ENCODE measurements at regions not wholly inside any gene's neighbourhood (a gene's known extent, or its start where the extent isn't known, plus 50 kb on each side); places are given as distances from the start of the nearest gene placed in this dataset.

DNA sequence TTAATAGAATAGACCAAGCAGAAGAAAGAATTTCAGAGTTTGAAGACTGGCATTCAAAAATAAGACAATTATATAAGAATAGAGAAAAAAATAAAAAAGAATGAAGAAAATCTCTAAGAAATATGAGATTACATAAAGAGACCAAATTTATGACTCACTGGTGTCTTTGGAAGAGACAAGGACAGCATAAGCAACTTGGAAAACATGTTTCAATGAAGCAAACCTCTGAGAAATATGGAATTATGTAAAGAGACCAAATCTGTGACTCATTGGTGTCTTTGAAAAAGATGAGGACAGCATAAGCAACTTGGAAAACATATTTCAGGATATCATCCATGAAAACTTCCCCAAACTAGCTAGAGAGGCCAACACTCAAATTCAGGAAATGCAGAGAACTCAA lies 60.4 kb upstream of the LYPLAL1 start (continued):
- TF ChIP-seq, protein P1, sequence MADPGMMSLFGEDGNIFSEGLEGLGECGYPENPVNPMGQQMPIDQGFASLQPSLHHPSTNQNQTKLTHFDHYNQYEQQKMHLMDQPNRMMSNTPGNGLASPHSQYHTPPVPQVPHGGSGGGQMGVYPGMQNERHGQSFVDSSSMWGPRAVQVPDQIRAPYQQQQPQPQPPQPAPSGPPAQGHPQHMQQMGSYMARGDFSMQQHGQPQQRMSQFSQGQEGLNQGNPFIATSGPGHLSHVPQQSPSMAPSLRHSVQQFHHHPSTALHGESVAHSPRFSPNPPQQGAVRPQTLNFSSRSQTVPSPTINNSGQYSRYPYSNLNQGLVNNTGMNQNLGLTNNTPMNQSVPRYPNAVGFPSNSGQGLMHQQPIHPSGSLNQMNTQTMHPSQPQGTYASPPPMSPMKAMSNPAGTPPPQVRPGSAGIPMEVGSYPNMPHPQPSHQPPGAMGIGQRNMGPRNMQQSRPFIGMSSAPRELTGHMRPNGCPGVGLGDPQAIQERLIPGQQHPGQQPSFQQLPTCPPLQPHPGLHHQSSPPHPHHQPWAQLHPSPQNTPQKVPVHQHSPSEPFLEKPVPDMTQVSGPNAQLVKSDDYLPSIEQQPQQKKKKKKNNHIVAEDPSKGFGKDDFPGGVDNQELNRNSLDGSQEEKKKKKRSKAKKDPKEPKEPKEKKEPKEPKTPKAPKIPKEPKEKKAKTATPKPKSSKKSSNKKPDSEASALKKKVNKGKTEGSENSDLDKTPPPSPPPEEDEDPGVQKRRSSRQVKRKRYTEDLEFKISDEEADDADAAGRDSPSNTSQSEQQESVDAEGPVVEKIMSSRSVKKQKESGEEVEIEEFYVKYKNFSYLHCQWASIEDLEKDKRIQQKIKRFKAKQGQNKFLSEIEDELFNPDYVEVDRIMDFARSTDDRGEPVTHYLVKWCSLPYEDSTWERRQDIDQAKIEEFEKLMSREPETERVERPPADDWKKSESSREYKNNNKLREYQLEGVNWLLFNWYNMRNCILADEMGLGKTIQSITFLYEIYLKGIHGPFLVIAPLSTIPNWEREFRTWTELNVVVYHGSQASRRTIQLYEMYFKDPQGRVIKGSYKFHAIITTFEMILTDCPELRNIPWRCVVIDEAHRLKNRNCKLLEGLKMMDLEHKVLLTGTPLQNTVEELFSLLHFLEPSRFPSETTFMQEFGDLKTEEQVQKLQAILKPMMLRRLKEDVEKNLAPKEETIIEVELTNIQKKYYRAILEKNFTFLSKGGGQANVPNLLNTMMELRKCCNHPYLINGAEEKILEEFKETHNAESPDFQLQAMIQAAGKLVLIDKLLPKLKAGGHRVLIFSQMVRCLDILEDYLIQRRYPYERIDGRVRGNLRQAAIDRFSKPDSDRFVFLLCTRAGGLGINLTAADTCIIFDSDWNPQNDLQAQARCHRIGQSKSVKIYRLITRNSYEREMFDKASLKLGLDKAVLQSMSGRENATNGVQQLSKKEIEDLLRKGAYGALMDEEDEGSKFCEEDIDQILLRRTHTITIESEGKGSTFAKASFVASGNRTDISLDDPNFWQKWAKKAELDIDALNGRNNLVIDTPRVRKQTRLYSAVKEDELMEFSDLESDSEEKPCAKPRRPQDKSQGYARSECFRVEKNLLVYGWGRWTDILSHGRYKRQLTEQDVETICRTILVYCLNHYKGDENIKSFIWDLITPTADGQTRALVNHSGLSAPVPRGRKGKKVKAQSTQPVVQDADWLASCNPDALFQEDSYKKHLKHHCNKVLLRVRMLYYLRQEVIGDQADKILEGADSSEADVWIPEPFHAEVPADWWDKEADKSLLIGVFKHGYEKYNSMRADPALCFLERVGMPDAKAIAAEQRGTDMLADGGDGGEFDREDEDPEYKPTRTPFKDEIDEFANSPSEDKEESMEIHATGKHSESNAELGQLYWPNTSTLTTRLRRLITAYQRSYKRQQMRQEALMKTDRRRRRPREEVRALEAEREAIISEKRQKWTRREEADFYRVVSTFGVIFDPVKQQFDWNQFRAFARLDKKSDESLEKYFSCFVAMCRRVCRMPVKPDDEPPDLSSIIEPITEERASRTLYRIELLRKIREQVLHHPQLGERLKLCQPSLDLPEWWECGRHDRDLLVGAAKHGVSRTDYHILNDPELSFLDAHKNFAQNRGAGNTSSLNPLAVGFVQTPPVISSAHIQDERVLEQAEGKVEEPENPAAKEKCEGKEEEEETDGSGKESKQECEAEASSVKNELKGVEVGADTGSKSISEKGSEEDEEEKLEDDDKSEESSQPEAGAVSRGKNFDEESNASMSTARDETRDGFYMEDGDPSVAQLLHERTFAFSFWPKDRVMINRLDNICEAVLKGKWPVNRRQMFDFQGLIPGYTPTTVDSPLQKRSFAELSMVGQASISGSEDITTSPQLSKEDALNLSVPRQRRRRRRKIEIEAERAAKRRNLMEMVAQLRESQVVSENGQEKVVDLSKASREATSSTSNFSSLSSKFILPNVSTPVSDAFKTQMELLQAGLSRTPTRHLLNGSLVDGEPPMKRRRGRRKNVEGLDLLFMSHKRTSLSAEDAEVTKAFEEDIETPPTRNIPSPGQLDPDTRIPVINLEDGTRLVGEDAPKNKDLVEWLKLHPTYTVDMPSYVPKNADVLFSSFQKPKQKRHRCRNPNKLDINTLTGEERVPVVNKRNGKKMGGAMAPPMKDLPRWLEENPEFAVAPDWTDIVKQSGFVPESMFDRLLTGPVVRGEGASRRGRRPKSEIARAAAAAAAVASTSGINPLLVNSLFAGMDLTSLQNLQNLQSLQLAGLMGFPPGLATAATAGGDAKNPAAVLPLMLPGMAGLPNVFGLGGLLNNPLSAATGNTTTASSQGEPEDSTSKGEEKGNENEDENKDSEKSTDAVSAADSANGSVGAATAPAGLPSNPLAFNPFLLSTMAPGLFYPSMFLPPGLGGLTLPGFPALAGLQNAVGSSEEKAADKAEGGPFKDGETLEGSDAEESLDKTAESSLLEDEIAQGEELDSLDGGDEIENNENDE (IDR thresholded peaks at IDR 0.05; ENCODE audit: insufficient replicate concordance, low read length) = no peak
- TF ChIP-seq FOSL1 (IDR thresholded peaks at IDR 0.05; ENCODE audit: insufficient read depth, low read depth, low read length) (no peak), KDM5A (IDR thresholded peaks at IDR 0.05; ENCODE audit: low read length) (no peak), SP4 (IDR thresholded peaks at IDR 0.05; ENCODE audit: low read length) (no peak), EZH2 (IDR thresholded peaks at IDR 0.05; ENCODE audit: low read depth, low read length, severe bottlenecking) (no peak), CHD1 (IDR thresholded peaks at IDR 0.05; ENCODE audit: low read depth, low read length) (no peak), SRF (IDR thresholded peaks at IDR 0.05; ENCODE audit: low read depth, low read length) (no peak), EGR1 (IDR thresholded peaks at IDR 0.05; ENCODE audit: borderline replicate concordance, low read depth, low read length) (no peak), SP1 (IDR thresholded peaks at IDR 0.05; ENCODE audit: low read depth, low read length) (no peak), MAFK (IDR thresholded peaks at IDR 0.05; ENCODE audit: low read depth, low read length) (no peak), ZNF274 (IDR thresholded peaks at IDR 0.05; ENCODE audit: borderline replicate concordance, extremely low read depth, low read length) (no peak)
- TF ChIP-seq, protein P2, sequence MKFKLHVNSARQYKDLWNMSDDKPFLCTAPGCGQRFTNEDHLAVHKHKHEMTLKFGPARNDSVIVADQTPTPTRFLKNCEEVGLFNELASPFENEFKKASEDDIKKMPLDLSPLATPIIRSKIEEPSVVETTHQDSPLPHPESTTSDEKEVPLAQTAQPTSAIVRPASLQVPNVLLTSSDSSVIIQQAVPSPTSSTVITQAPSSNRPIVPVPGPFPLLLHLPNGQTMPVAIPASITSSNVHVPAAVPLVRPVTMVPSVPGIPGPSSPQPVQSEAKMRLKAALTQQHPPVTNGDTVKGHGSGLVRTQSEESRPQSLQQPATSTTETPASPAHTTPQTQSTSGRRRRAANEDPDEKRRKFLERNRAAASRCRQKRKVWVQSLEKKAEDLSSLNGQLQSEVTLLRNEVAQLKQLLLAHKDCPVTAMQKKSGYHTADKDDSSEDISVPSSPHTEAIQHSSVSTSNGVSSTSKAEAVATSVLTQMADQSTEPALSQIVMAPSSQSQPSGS (IDR thresholded peaks at IDR 0.05; ENCODE audit: low read length) = no peak
